OCI-LY7 (cell line): ENCODE measurements at regions not wholly inside any gene's neighbourhood (a gene's known extent, or its start where the extent isn't known, plus 50 kb on each side); places are given as distances from the start of the nearest gene placed in this dataset.

Source experiments
- EZH2phosphoT487 ChIP-seq: fragments of 200-600 bp; sonication (generic); IDR thresholded peaks from 2 replicates; pipeline ENCODE4 v1.6.1; 2018; ENCODE audit warnings: low read depth, borderline replicate concordance, mild to moderate bottlenecking, mixed run types, antibody characterized with exemption, low read length, moderate library complexity, mixed read lengths
- TF ChIP-seq, protein P1 (sequence below): fragments of 200-600 bp; sonication (generic); conservative IDR thresholded peaks from 2 replicates; pipeline ENCODE4 v1.5.1; 2014; ENCODE audit warnings: mild to moderate bottlenecking, antibody characterized with exemption, low read length, moderate library complexity, mixed read lengths

DNA sequence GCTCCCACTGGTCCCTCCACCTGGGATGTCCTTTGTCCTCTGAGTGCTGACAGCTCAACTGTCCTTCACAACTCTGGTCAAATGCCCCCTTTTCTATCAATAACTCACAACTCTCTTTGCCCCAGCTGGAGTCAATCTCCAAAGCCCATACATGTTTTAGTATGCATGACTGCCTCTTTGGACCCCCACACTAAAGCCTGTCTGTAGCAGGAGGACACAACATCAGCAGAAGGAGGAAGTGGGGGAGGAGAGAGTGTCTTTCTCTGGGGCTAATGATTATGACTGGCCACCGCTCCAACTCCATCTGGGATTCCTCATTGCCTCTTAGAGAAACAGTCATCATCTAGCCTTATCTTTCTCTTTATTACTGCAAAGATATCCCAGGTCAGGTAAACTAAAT lies 186.6 kb upstream of the FGGY start:
- TF ChIP-seq, protein P1, sequence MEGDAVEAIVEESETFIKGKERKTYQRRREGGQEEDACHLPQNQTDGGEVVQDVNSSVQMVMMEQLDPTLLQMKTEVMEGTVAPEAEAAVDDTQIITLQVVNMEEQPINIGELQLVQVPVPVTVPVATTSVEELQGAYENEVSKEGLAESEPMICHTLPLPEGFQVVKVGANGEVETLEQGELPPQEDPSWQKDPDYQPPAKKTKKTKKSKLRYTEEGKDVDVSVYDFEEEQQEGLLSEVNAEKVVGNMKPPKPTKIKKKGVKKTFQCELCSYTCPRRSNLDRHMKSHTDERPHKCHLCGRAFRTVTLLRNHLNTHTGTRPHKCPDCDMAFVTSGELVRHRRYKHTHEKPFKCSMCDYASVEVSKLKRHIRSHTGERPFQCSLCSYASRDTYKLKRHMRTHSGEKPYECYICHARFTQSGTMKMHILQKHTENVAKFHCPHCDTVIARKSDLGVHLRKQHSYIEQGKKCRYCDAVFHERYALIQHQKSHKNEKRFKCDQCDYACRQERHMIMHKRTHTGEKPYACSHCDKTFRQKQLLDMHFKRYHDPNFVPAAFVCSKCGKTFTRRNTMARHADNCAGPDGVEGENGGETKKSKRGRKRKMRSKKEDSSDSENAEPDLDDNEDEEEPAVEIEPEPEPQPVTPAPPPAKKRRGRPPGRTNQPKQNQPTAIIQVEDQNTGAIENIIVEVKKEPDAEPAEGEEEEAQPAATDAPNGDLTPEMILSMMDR, result no peak
- no peak for TF ChIP-seq EZH2phosphoT487
